ENCODE measurements at regions not wholly inside any gene's neighbourhood (a gene's known extent, or its start where the extent isn't known, plus 50 kb on each side); places are given as distances from the start of the nearest gene placed in this dataset.

DNA sequence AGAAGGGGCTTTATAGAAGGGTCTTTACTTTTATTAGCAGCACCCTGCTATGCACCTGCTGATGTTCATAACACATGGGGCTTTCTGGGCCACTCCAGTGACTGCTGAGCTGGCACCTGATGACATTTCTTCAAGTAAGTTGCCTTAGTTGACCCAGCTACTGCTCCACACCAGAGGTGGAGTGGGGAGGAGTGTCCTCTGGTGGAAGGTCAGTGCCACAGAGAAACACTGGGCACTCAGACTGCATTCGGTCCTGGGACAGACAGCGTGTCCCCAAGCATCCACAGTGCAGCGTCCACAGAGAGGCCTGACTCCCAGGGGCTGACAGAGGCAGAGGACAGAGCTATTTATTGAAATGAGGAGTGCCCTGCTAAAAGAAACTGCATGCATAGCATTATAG is 74.9 kb upstream of the NSMCE3 start:
- ATAC-seq (ENCODE audit: low FRiP score in 2 of 2) (no peak), DNase-seq (no peak)
- H3K4me1 ChIP-seq = peaks cover 0 to 6% (median 0%) of the 10 kb centered on the region in 4 donors
- 67% methylated on average over 3 of the region's 3 CpGs; no CpG with 5 or more reads in 1 of the 2 donors for WGBS, 2 donors
- no peaks in the 10 kb centered on the region for H3K27me3 ChIP-seq
- no peak overlapping the region for H3K4me3 ChIP-seq
- TF ChIP-seq, protein P1, sequence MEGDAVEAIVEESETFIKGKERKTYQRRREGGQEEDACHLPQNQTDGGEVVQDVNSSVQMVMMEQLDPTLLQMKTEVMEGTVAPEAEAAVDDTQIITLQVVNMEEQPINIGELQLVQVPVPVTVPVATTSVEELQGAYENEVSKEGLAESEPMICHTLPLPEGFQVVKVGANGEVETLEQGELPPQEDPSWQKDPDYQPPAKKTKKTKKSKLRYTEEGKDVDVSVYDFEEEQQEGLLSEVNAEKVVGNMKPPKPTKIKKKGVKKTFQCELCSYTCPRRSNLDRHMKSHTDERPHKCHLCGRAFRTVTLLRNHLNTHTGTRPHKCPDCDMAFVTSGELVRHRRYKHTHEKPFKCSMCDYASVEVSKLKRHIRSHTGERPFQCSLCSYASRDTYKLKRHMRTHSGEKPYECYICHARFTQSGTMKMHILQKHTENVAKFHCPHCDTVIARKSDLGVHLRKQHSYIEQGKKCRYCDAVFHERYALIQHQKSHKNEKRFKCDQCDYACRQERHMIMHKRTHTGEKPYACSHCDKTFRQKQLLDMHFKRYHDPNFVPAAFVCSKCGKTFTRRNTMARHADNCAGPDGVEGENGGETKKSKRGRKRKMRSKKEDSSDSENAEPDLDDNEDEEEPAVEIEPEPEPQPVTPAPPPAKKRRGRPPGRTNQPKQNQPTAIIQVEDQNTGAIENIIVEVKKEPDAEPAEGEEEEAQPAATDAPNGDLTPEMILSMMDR (IDR thresholded peaks at IDR 0.05) = no peak
- TF ChIP-seq POLR2AphosphoS5 (IDR thresholded peaks at IDR 0.05) (no peak), EP300 (IDR thresholded peaks at IDR 0.05) (no peak)
- H3K27ac ChIP-seq = no peak overlapping the region
- H3K36me3 ChIP-seq = no peaks in the 10 kb centered on the region
- no peaks in the 10 kb centered on the region for H3K9me3 ChIP-seq

DNA sequence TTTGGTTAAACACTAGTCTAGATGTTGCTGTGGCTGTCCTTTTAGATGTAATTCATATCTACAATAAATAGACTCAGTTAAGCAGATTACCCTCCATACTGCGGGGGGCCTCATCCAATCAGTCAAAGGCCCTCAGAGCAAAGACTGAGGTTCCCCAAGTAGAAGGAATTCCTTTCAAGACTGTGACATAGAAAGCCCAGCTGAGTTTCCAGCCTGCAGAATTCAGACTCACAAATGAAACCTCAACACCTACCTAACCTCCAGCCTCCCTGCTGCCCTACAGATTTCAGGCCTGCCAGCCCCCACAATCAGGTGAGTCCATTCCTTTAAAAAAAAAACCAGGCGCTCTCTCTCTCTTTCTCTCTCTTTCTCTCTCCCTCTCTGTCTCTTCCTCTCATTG is 73.6 kb upstream of the NSMCE3 start:
- H3K36me3 ChIP-seq = no peaks in the 10 kb centered on the region
- no peak for ATAC-seq (ENCODE audit: low FRiP score in 2 of 2)
- TF ChIP-seq POLR2A (IDR thresholded peaks at IDR 0.05) (no peak), EP300 (IDR thresholded peaks at IDR 0.05) (no peak), POLR2AphosphoS5 (IDR thresholded peaks at IDR 0.05) (no peak)
- TF ChIP-seq, protein P1 (IDR thresholded peaks at IDR 0.05) = no peak
- no peaks in the 10 kb centered on the region for H3K27me3 ChIP-seq
- no peaks in the 10 kb centered on the region for H3K9me3 ChIP-seq
- no peak overlapping the region for H3K4me3 ChIP-seq
- WGBS, 2 donors = 91 to 98% methylated on average over 2 of the region's 2 CpGs
- DNase-seq = no peak
- peaks cover 0 to 3% (median 0%) of the 10 kb centered on the region in 4 donors for H3K4me1 ChIP-seq
- H3K27ac ChIP-seq = no peak overlapping the region

DNA sequence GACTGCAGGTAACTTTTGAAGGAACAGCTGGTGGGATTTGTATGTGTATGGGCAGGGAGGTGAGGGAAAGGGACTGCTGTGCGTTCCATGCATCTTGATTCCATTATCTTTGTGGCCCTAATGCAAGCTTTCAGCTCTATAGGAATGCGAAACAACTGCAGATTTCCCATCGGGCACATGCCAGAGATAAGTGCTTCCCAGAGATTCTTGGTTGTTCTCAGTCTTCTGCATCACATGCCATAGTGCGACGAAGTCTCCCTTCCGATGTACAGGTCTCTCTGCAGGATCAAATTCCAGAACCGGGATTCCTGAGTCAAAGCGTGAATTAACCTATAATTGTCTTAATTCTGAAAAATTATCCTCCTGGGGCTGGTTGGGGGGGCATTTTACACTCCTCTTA is 72.6 kb upstream of the NSMCE3 start:
- Histone ChIP-seq H3K4me3 (no peak overlapping the region), H3K27ac (no peak overlapping the region), H3K27me3 (no peaks in the 10 kb centered on the region), H3K4me1 (no peaks in the 10 kb centered on the region), H3K36me3 (no peaks in the 10 kb centered on the region), H3K9me3 (no peaks in the 10 kb centered on the region)
- TF ChIP-seq, protein P1 (IDR thresholded peaks at IDR 0.05) = no peak
- TF ChIP-seq EP300 (IDR thresholded peaks at IDR 0.05) (no peak), POLR2AphosphoS5 (IDR thresholded peaks at IDR 0.05) (no peak), POLR2A (IDR thresholded peaks at IDR 0.05) (no peak)
- no peak for ATAC-seq (ENCODE audit: low FRiP score in 2 of 2)
- no peak for DNase-seq
- 89 to 91% methylated on average over 8 of the region's 8 CpGs for WGBS, 2 donors

- ATAC-seq (ENCODE audit: low FRiP score in 2 of 2) (no peak), DNase-seq (no peak)
- Histone ChIP-seq H3K4me1 (no peaks in the 10 kb centered on the region), H3K9me3 (no peaks in the 10 kb centered on the region), H3K27me3 (no peaks in the 10 kb centered on the region), H3K36me3 (no peaks in the 10 kb centered on the region), H3K4me3 (no peak overlapping the region), H3K27ac (no peak overlapping the region)
- WGBS, 2 donors = 47 to 50% methylated on average over 6 of the region's 6 CpGs
- TF ChIP-seq POLR2A (IDR thresholded peaks at IDR 0.05) (no peak), POLR2AphosphoS5 (IDR thresholded peaks at IDR 0.05) (no peak), EP300 (IDR thresholded peaks at IDR 0.05) (no peak)
- TF ChIP-seq, protein P1 (IDR thresholded peaks at IDR 0.05) = no peak
These were observed 67.7 kb upstream of the NSMCE3 start for GRCh38 chr15:29337156-29337959.

GRCh38 chr15:29334544-29334943 is 64.9 kb upstream of the NSMCE3 start:
- 79 to 92% methylated on average over 9 of the region's 9 CpGs for WGBS, 2 donors

More at GRCh38 chr15:29334544-29334943, 64.9 kb upstream of the NSMCE3 start:
- no peaks in the 10 kb centered on the region for H3K9me3 ChIP-seq
- ATAC-seq (ENCODE audit: low FRiP score in 2 of 2) (no peak), DNase-seq (no peak)
- TF ChIP-seq POLR2A (IDR thresholded peaks at IDR 0.05) (no peak), EP300 (IDR thresholded peaks at IDR 0.05) (no peak), POLR2AphosphoS5 (IDR thresholded peaks at IDR 0.05) (no peak)
- TF ChIP-seq, protein P1 (IDR thresholded peaks at IDR 0.05) = no peak
- H3K4me3 ChIP-seq = no peak overlapping the region
- no peak overlapping the region for H3K27ac ChIP-seq
- H3K27me3 ChIP-seq = no peaks in the 10 kb centered on the region
- no peaks in the 10 kb centered on the region for H3K4me1 ChIP-seq
- no peaks in the 10 kb centered on the region for H3K36me3 ChIP-seq

All from upper lobe of left lung (tissue), 6 donors.